GM23248 (cell line): ENCODE measurements at regions not wholly inside any gene's neighbourhood (a gene's known extent, or its start where the extent isn't known, plus 50 kb on each side); places are given as distances from the start of the nearest gene placed in this dataset.
"Not testable (repeated sequence)": the region's sequence is repeated elsewhere in the genome, so short reads cannot be mapped to it uniquely, and the experiment has no call there.

Experiments
- DNase-seq: peaks from one replicate; pipeline ENCODE4 v3.0.0-alpha.2; 2015
- H2AFZ ChIP-seq: fragments of 200-600 bp; sonication (generic); 2 replicates; pipeline ENCODE4 v1.6.1; 2016; ENCODE audit warnings: antibody characterized with exemption
- H3F3A ChIP-seq: fragments of 200-600 bp; sonication (generic); 2 replicates; pipeline ENCODE4 v1.6.1; 2016; ENCODE audit warnings: mild to moderate bottlenecking, antibody characterized with exemption, mixed run types; ENCODE audit not compliant: insufficient read depth
- H3K27ac ChIP-seq: fragments of 200-600 bp; sonication (generic); 2 replicates; pipeline ENCODE4 v1.5.1; 2016; ENCODE audit warnings: mild to moderate bottlenecking
- H3K27me3 ChIP-seq: fragments of 200-600 bp; sonication (generic); replicated peaks from 2 replicates; pipeline ENCODE4 v1.6.1; 2016; ENCODE audit warnings: mild to moderate bottlenecking; ENCODE audit not compliant: insufficient read depth
- H3K36me3 ChIP-seq: fragments of 200-600 bp; sonication (generic); 2 replicates; pipeline ENCODE4 v1.6.1; 2016; ENCODE audit warnings: low read depth, mild to moderate bottlenecking
- H3K4me1 ChIP-seq: fragments of 200-600 bp; sonication (generic); 2 replicates; pipeline ENCODE4 v1.6.1; 2016; ENCODE audit warnings: mild to moderate bottlenecking; ENCODE audit not compliant: insufficient read depth
- H3K4me2 ChIP-seq: fragments of 200-600 bp; sonication (generic); one replicate; pipeline ENCODE4 v1.6.1; 2016; ENCODE audit warnings: mild to moderate bottlenecking; ENCODE audit not compliant: unreplicated experiment
- H3K4me3 ChIP-seq: fragments of 200-600 bp; sonication (generic); 2 replicates; pipeline ENCODE4 v1.5.1; 2016; ENCODE audit warnings: mild to moderate bottlenecking
- H3K79me2 ChIP-seq: fragments of 200-600 bp; sonication (generic); 2 replicates; pipeline ENCODE4 v1.6.1; 2016; ENCODE audit warnings: mild to moderate bottlenecking; ENCODE audit not compliant: insufficient read depth
- H3K9ac ChIP-seq: fragments of 200-600 bp; sonication (generic); 2 replicates; pipeline ENCODE4 v1.6.1; 2016; ENCODE audit warnings: mild to moderate bottlenecking
- H3K9me2 ChIP-seq: fragments of 200-600 bp; sonication (generic); 2 replicates; pipeline ENCODE4 v1.6.1; 2016; ENCODE audit warnings: mixed run types, mild to moderate bottlenecking, moderate library complexity; ENCODE audit not compliant: insufficient read depth
- H3K9me3 ChIP-seq: fragments of 200-600 bp; sonication (generic); one replicate; pipeline ENCODE4 v1.6.1; 2017; ENCODE audit warnings: low read depth
- H4K20me1 ChIP-seq: fragments of 200-600 bp; sonication (generic); 2 replicates; pipeline ENCODE4 v1.6.0; 2016; ENCODE audit not compliant: insufficient read depth
- EZH2 ChIP-seq: fragments of 200-600 bp; sonication (generic); IDR thresholded peaks from 2 replicates; pipeline ENCODE4 v1.6.1; 2018; ENCODE audit warnings: antibody characterized with exemption, mild to moderate bottlenecking; ENCODE audit not compliant: insufficient read depth, poor library complexity, severe bottlenecking
- EZH2phosphoT487 ChIP-seq: fragments of 200-600 bp; sonication (generic); IDR thresholded peaks from 2 replicates; pipeline ENCODE4 v1.6.1; 2018; ENCODE audit warnings: antibody characterized with exemption, moderate library complexity, mild to moderate bottlenecking, low read depth; ENCODE audit not compliant: insufficient read depth
- WGBS, 2 experiments: methylation state at CpG; one replicate each; pipeline ENCODE4 v1.1.6; 2015 to 2017; ENCODE audit warnings: low lambda C conversion rate in 2 of 2, low coverage in 1 of 2; ENCODE audit errors: missing lambda C conversion rate in 2 of 2; 5-methylcytosine and 5-hydroxymethylcytosine counted together
- in situ Hi-C: fragments of 300-500 bp; cut with MboI; formaldehyde crosslinking; loops from 2 replicates; pipeline ENCODE4 v1.15.0; 2020

GRCh38 chr14:94826774-94827173 is 56.9 kb upstream of the GSC start:
- TF ChIP-seq EZH2: no peak
- no peak for TF ChIP-seq EZH2phosphoT487
- Histone ChIP-seq H3K9me2 (no peaks in the 10 kb centered on the region), H3K4me3 (no peak overlapping the region), H2AFZ (no peak overlapping the region), H3K36me3 (no peaks in the 10 kb centered on the region), H3K4me2 (no peak overlapping the region), H3K9ac (no peak overlapping the region), H3K9me3 (no peaks in the 10 kb centered on the region), H3K4me1 (no peaks in the 10 kb centered on the region), H3K27me3 (no peaks in the 10 kb centered on the region), H3K27ac (no peak overlapping the region), H3F3A (no peaks in the 10 kb centered on the region), H4K20me1 (no peaks in the 10 kb centered on the region), H3K79me2 (no peaks in the 10 kb centered on the region)
- in situ Hi-C loops: no loop called here
- no peak for DNase-seq
- 56 to 60% methylated on average over 4 of the region's 4 CpGs for WGBS, 2 experiments

- no peak for TF ChIP-seq EZH2
- no peak for TF ChIP-seq EZH2phosphoT487
- in situ Hi-C loops: no loop called here
- no peaks in the 10 kb centered on the region for H3K4me1 ChIP-seq
- H2AFZ ChIP-seq: no peak overlapping the region
- H3K79me2 ChIP-seq: no peaks in the 10 kb centered on the region
- WGBS, 2 experiments: 55 to 63% methylated on average over 7 to 8 of the region's 8 CpGs
- peak; percentile 38 for DNase-seq
- H3K27me3 ChIP-seq: no peaks in the 10 kb centered on the region
- H3K4me3 ChIP-seq: no peak overlapping the region
- H3K4me2 ChIP-seq: no peak overlapping the region
- no peaks in the 10 kb centered on the region for H3F3A ChIP-seq
- H3K9ac ChIP-seq: no peak overlapping the region
- no peak overlapping the region for H3K27ac ChIP-seq
- no peaks in the 10 kb centered on the region for H3K9me3 ChIP-seq
- no peaks in the 10 kb centered on the region for H3K9me2 ChIP-seq
- H4K20me1 ChIP-seq: no peaks in the 10 kb centered on the region
- no peaks in the 10 kb centered on the region for H3K36me3 ChIP-seq
Measured at GRCh38 chr14:94823556-94824341, 53.8 kb upstream of the GSC start.

- no peak for TF ChIP-seq EZH2
- TF ChIP-seq EZH2phosphoT487: no peak
- Histone ChIP-seq H3K36me3 (no peaks in the 10 kb centered on the region), H3K27ac (no peak overlapping the region), H3K4me1 (no peaks in the 10 kb centered on the region), H2AFZ (no peak overlapping the region), H3K4me3 (no peak overlapping the region), H3K9me2 (no peaks in the 10 kb centered on the region), H3F3A (no peaks in the 10 kb centered on the region), H3K4me2 (no peak overlapping the region), H3K27me3 (no peaks in the 10 kb centered on the region), H3K9ac (no peak overlapping the region), H3K9me3 (no peaks in the 10 kb centered on the region), H3K79me2 (no peaks in the 10 kb centered on the region), H4K20me1 (no peaks in the 10 kb centered on the region)
- WGBS, 2 experiments: 50 to 64% methylated on average over 4 of the region's 4 CpGs
- DNase-seq: no peak
- in situ Hi-C loops: no loop called here
Measured at GRCh38 chr14:94821705-94822104, 51.8 kb upstream of the GSC start.

GRCh38 chr14:94820932-94821331 is 51.0 kb upstream of the GSC start:
- H3K4me3 ChIP-seq, in situ Hi-C loops: not testable (repeated sequence)
- WGBS, 2 experiments: 19 to 33% methylated on average over 1 of the region's 1 CpG

More at GRCh38 chr14:94820932-94821331, 51.0 kb upstream of the GSC start:
- H3F3A ChIP-seq, H3K27me3 ChIP-seq, H3K4me1 ChIP-seq, H3K9me2 ChIP-seq, H2AFZ ChIP-seq, H4K20me1 ChIP-seq, H3K9ac ChIP-seq, DNase-seq, H3K27ac ChIP-seq, H3K79me2 ChIP-seq, H3K36me3 ChIP-seq, H3K9me3 ChIP-seq, H3K4me2 ChIP-seq: not testable (repeated sequence)
